ENCODE measurements at regions not wholly inside any gene's neighbourhood (a gene's known extent, or its start where the extent isn't known, plus 50 kb on each side); places are given as distances from the start of the nearest gene placed in this dataset.
A peak's percentile ranks its signal among the peaks of the same experiment; 100 is the strongest.

GRCh38 chr5:168055141-168055683 is 236.2 kb upstream of the WWC1 start:
- no peak for DNase-seq (ENCODE audit: low read depth in 4 of 4, low spot score in 2 of 4)

GRCh38 chr5:168055961-168056360 is 235.5 kb upstream of the WWC1 start:
- DNase-seq (ENCODE audit: low read depth in 4 of 4, low spot score in 2 of 4): no peak

DNA sequence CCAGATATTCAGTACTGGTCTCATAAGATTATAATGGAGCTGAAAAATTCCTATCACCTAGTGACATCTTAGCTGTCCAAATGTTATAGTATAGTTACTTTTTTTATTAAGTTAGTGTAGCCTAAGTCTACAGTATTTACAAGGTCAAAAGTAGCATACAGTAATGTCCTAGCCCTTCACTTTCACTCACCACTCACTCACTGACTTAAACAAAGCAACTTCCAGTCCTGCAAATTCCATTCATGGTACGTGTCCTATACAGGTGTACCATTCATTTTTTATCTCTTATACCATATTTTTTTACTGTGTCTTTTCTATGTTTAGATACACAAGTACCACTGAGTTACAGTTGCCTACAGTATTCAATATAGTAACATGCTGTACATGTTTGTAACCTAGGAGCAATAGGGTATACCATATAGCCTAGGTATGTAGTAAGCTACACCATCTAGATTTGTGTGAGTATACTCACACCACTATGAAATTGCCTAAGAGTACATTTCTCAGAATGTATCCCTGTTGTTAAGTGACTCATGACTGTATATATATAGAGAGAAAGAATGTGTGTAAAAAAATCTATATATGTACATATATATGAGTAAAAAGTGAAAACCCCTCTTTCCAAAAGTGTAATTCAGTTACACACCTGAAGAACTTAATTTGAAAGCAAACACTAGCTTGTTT is 234.8 kb upstream of the WWC1 start:
- DNase-seq (ENCODE audit: low read depth in 4 of 4, low spot score in 2 of 4): no peak

- DNase-seq (ENCODE audit: low read depth in 4 of 4, low spot score in 2 of 4): no peak
Measured at GRCh38 chr5:168057905-168058304, 233.5 kb upstream of the WWC1 start.

GRCh38 chr5:168059131-168059530 is 232.3 kb upstream of the WWC1 start:
- DNase-seq (ENCODE audit: low read depth in 4 of 4, low spot score in 2 of 4): no peak

DNA sequence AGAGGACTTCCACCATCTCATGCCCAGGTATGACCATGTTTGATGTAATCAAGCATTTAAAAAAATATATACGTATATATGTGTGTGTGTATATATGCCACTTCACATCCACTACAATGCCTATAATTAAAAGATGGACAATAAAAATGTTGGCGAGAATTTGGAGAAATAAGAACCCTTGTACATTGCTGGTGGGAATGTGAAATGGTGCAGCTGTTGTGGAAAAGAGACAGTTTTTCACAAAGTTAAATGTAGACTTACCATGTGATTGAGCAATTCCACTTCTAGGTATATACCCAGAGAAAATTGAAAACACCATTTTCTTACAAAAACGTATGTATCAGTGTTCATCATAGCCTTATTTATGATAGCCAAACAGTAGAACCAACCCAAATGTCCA is 229.2 kb upstream of the WWC1 start:
- no peak for DNase-seq (ENCODE audit: low read depth in 4 of 4, low spot score in 2 of 4)

DNA sequence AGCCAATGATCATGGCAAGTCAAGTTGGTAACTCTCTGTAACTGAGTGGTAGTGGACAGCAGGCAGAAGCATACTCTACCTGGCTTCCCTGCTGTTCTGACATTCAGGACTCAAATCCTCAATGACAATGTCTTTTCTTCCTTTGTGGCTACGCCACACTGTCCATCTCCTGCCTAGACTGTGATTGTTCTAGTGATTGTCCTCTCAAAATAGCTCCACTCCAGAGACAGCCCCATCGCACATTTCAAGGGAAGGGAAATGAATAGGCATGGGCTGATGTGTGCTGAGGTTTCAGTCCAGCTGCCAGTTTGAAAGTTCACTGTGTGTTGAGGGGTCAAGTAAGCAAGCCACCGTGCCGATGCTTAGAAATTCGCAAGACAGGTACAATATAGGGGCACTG is 227.0 kb upstream of the WWC1 start:
- DNase-seq (ENCODE audit: low read depth in 4 of 4, low spot score in 2 of 4): no peak

GRCh38 chr5:168064933-168065622 is 226.4 kb upstream of the WWC1 start:
- no peak for DNase-seq (ENCODE audit: low read depth in 4 of 4, low spot score in 2 of 4)

DNA sequence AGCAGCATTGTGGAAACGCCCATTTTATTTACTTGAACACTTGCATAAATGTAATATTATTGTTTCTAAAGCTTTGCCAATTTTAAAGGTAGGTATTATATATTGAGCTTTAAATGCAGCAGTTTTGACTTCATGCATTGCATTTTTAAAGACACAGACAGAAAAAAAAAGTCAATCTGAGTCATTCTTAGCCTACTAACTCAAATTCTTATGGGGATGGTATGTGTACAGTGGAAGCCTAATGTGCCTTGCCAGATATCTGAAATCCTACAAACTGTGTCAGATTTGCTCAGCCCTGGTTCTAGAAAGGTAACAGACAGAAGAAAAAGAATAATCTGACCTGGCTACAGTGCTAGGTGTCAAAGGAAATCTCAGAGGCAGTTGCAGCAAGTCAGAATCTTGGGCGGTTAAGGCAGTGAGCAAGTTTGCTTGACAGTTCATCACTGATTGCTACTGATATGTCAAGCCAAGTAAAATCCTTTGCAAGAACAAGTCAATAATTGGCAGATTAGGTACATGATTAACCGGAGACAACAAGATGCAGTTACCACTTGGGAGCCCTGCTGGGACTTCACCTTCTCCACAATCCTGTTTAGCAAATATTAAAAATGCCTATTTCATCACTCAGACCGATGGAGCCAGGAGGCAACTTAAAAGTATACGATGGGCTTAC is 224.8 kb upstream of the WWC1 start:
- no peak for DNase-seq (ENCODE audit: low read depth in 4 of 4, low spot score in 2 of 4)

GRCh38 chr5:168070761-168071160 is 220.7 kb upstream of the WWC1 start:
- DNase-seq (ENCODE audit: low read depth in 4 of 4, low spot score in 2 of 4): no peak

- DNase-seq (ENCODE audit: low read depth in 4 of 4, low spot score in 2 of 4): no peak
Measured at GRCh38 chr5:168072665-168073064, 218.8 kb upstream of the WWC1 start.

DNA sequence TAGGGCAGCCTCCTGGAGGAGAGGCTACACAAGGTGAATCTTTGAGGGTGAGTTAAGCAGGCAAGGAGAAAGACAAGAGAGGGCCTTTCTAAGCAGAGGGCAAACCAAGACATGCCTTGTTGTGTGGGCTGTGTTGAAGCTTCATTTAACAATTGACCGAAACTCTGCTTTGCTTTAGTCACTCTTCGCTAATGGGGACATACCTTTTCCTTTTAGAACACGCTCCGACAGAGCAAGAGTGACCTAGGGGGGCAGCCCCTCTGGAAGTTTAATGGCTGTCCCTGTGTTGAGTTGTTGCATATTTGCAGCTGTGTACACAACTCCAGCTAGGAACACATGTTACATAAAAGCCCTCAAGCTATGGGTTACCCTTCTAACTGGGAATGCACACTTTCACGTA is 218.1 kb upstream of the WWC1 start:
- no peak for DNase-seq (ENCODE audit: low read depth in 4 of 4, low spot score in 2 of 4)

- DNase-seq (ENCODE audit: low read depth in 4 of 4, low spot score in 2 of 4): no peak
Measured at GRCh38 chr5:168073991-168074800, 217.2 kb upstream of the WWC1 start.

GRCh38 chr5:168075387-168075786 is 216.1 kb upstream of the WWC1 start:
- DNase-seq (ENCODE audit: low read depth in 4 of 4, low spot score in 2 of 4): no peak

- no peak for DNase-seq (ENCODE audit: low read depth in 4 of 4, low spot score in 2 of 4)
Measured at GRCh38 chr5:168076561-168076991, 214.9 kb upstream of the WWC1 start.

GRCh38 chr5:168085261-168086031 is 206.0 kb upstream of the WWC1 start:
- no peak for DNase-seq (ENCODE audit: low read depth in 4 of 4, low spot score in 2 of 4)

- peak in 1 of 4 donors; percentile 54 for DNase-seq (ENCODE audit: low read depth in 4 of 4, low spot score in 2 of 4)
Measured at GRCh38 chr5:168086104-168086610, 205.3 kb upstream of the WWC1 start.

DNA sequence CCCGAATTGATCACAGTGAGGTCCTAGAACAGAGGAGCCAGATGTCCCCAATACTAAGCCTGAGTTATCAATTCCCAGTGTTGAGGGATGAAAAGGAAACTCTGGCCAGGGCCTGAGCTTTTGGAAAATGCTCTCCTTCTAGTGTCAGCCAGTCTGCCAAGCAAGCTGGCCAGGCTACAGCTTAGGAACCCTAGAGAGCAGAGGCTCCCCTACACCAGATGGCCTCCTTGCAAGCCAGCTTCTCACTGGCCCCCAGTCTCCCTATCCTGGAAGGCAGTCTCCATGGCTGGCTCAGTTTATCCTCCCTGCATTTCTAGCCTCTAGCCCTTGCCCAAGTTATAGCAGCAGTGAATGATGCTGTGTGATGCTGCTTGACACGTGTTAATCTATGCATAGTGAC is 204.7 kb upstream of the WWC1 start:
- no peak for DNase-seq (ENCODE audit: low read depth in 4 of 4, low spot score in 2 of 4)

DNA sequence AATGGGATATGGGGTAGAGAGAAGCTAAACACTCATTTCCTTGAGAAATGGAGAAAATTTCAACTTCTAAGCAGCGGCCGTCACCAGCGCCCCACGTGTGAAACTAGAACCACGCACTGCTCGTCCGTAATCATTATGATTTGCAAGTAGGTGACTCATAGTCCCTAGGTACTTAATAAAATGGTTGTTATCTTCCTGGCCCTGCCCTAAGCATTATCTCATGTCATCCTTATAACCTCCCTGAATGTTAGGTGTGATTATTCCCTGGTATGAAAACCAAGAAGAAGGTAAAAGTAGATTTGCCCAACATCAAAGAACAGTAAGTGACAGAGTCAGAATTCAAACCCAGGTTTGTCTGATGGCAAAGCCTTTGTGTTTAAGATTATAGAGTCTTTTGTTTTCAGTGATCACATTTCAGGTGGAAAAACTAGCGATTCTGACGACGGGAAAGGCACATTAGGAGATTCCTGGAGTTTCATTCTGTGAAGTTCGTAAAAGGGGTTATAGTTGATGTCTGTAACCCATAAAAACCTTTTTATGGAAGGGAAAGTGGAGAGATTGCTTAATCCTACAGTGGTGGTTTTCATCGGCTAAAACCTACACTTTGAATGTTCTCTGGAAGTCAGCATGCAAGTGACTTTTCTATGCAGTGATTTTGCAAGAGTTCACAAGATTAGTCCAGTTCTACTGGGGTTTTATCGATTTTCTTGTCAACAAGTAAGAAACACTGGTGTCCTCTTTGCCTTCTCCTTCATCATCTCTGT is 202.9 kb upstream of the WWC1 start:
- DNase-seq (ENCODE audit: low read depth in 4 of 4, low spot score in 2 of 4): no peak

Data from left renal cortex interstitium (tissue), 4 donors.